Astrocyte of the spinal cord (primary cell): ENCODE measurements at regions not wholly inside any gene's neighbourhood (a gene's known extent, or its start where the extent isn't known, plus 50 kb on each side); places are given as distances from the start of the nearest gene placed in this dataset.

ENCODE experiments used
- DNase-seq: peaks from one replicate; pipeline ENCODE4 v3.0.0; 2011; ENCODE audit warnings: low read depth, low spot score
- H3K4me3 ChIP-seq: 2 replicates; pipeline ENCODE4 v1.5.1; 2011; ENCODE audit warnings: low read depth, mild to moderate bottlenecking, low read length, moderate library complexity
- CTCF ChIP-seq: IDR thresholded peaks from 2 replicates; pipeline ENCODE4 v1.5.1; 2012; ENCODE audit warnings: low read depth, mild to moderate bottlenecking, low read length, inconsistent platforms
- in situ Hi-C: cut with HindIII; loops from 2 replicates; pipeline ENCODE4 v1.10.0; 2017; ENCODE audit warnings: low sequenced_read_pairs

GRCh38 chr9:89803403-89803802, 198.6 kb downstream of the GADD45G start:
- no peak overlapping the region for H3K4me3 ChIP-seq
- no peak for DNase-seq
- in situ Hi-C loops, result no loop called here
- TF ChIP-seq CTCF, result no peak

DNA sequence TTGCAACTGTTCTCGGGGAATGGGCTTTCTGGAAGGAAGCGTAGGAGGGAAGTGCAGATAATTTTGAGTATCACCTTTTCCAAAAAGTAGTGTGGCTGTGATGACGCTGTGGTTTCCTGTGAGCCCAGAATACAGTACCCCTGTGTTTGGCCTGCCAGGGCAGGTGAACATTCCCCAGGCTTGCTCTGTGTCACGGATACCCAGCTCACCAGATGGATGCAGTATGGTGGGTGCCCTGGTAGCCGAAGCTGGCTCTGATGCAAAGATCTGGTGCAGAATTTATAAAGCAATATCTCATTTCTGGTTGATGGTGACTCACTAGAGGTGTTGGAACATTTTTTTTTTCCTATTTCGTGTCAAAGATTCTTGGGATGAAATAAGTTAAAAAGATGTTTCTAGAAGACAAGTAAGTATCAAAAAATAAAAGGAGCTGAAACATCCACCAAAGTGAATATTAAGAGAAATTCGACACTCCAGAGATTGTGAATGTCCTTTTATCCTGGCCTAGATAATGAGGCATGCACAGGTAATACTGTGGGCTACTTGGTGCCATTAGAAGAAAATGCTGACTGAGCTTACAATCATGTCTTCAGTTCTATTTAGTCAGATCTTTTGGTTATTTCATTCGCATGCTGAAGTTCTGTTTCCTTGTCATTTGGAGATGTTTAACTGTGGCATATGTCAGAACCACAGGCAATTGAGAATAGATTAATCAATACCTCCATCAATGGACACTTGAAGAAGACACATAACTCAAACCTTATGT, 200.1 kb downstream of the GADD45G start:
- in situ Hi-C loops, result no loop called here
- no peak for TF ChIP-seq CTCF
- H3K4me3 ChIP-seq, result no peak overlapping the region
- DNase-seq, result no peak

GRCh38 chr9:89805571-89806292, 200.9 kb downstream of the GADD45G start:
- H3K4me3 ChIP-seq, result no peak overlapping the region
- in situ Hi-C loops, result no loop called here
- no peak for DNase-seq
- TF ChIP-seq CTCF, result no peak

GRCh38 chr9:89806371-89807100, 201.7 kb downstream of the GADD45G start:
- in situ Hi-C loops, result no loop called here
- peak; percentile 50 for DNase-seq
- no peak overlapping the region for H3K4me3 ChIP-seq
- no peak for TF ChIP-seq CTCF

- in situ Hi-C loops, result no loop called here
- DNase-seq, result no peak
- no peak for TF ChIP-seq CTCF
Observed at GRCh38 chr9:89807101-89807395, 202.2 kb downstream of the GADD45G start.

DNA sequence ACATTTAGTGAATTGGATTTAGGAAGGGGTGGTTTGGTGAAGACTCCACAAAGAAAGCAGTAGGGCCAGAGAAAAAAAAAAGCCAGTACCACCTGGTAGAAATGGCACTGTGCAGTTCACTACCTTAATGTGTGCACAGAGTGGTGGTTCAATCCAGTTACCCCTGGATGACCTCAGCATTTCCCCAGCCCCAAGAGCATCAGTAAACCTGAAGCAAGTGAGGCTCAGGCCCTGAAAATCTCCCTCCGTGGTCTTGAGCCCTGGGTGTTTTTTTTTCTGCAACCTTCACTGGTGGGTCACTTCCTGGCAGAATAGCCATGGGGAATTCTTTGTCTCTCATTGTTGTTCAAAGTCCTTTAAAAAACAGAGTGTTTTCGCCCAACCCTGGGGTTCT, 202.9 kb downstream of the GADD45G start:
- TF ChIP-seq CTCF, result no peak
- in situ Hi-C loops, result no loop called here
- no peak overlapping the region for H3K4me3 ChIP-seq
- DNase-seq, result no peak

More at GRCh38 chr9:89807101-89807395, 202.2 kb downstream of the GADD45G start:
- H3K4me3 ChIP-seq, result no peak overlapping the region
